SK-N-SH treated with all-trans-retinoic acid at 6 μM for 48 hours (cell line): ENCODE measurements at regions not wholly inside any gene's neighbourhood (a gene's known extent, or its start where the extent isn't known, plus 50 kb on each side); places are given as distances from the start of the nearest gene placed in this dataset.
"Not testable (repeated sequence)": the region's sequence is repeated elsewhere in the genome, so short reads cannot be mapped to it uniquely, and the experiment has no call there.

Experiments
- ATAC-seq: fragments of 200-7000 bp; cut with Tn5 transposase; 3 replicates; pipeline ENCODE4 v1.9.1; 2020; ENCODE audit warnings: mild to moderate bottlenecking, moderate library complexity
- ARNTL ChIP-seq: fragments of 450-650 bp; formaldehyde crosslinking; IDR thresholded peaks from 2 replicates; pipeline ENCODE4 v1.5.0; 2020; ENCODE audit warnings: low read depth, mild to moderate bottlenecking, moderate library complexity, borderline replicate concordance
- BACH2 ChIP-seq: fragments of 250-450 bp; sonication (Bioruptor Pico); IDR thresholded peaks from 2 replicates; pipeline ENCODE4 v1.9.0; 2021; ENCODE audit warnings: mild to moderate bottlenecking, borderline replicate concordance
- CSDC2 ChIP-seq: fragments of 250-450 bp; sonication (Bioruptor Pico); IDR thresholded peaks from 2 replicates; pipeline ENCODE4 v1.5.0; 2020; ENCODE audit warnings: mild to moderate bottlenecking, moderate library complexity
- ESRRG ChIP-seq: fragments of 250-450 bp; sonication (Bioruptor Pico); IDR thresholded peaks from 2 replicates; pipeline ENCODE4 v1.6.1; 2021; ENCODE audit warnings: mild to moderate bottlenecking
- GLIS3 ChIP-seq: fragments of 250-450 bp; sonication (Bioruptor Pico); IDR thresholded peaks from 2 replicates; pipeline ENCODE4 v1.5.0; 2020; ENCODE audit warnings: mild to moderate bottlenecking, moderate library complexity
- ISL1 ChIP-seq: fragments of 250-450 bp; sonication (Bioruptor Pico); IDR thresholded peaks from 2 replicates; pipeline ENCODE4 v2.1.2; 2022; ENCODE audit warnings: mild to moderate bottlenecking, moderate library complexity
- OSR1 ChIP-seq: fragments of 250-450 bp; sonication (Bioruptor Pico); IDR thresholded peaks from 2 replicates; pipeline ENCODE4 v1.8.0; 2022; ENCODE audit warnings: moderate library complexity, mild to moderate bottlenecking, inconsistent platforms
- PPARA ChIP-seq: fragments of 250-450 bp; sonication (Bioruptor Pico); IDR thresholded peaks from 2 replicates; pipeline ENCODE4 v1.5.0; 2020; ENCODE audit warnings: mild to moderate bottlenecking, borderline replicate concordance
- RARB ChIP-seq: fragments of 250-450 bp; sonication (Bioruptor Pico); IDR thresholded peaks from 2 replicates; pipeline ENCODE4 v1.8.0; 2021; ENCODE audit warnings: mild to moderate bottlenecking, moderate library complexity
- SNAI2 ChIP-seq: fragments of 250-450 bp; sonication (Bioruptor Pico); IDR thresholded peaks from 2 replicates; pipeline ENCODE4 v1.5.0; 2020; ENCODE audit warnings: mild to moderate bottlenecking, moderate library complexity
- TOX ChIP-seq: fragments of 250-450 bp; sonication (Bioruptor Pico); IDR thresholded peaks from 2 replicates; pipeline ENCODE4 v1.8.0; 2021; ENCODE audit warnings: mild to moderate bottlenecking, moderate library complexity, borderline replicate concordance
- ZC3H10 ChIP-seq: fragments of 250-450 bp; sonication (Bioruptor Pico); IDR thresholded peaks from 2 replicates; pipeline ENCODE4 v1.5.1; 2021; ENCODE audit warnings: mild to moderate bottlenecking, moderate library complexity
- ZFP3 ChIP-seq: fragments of 250-450 bp; sonication (Bioruptor Pico); IDR thresholded peaks from 2 replicates; pipeline ENCODE4 v1.5.0; 2020; ENCODE audit warnings: mild to moderate bottlenecking, moderate library complexity
- ZFP30 ChIP-seq: fragments of 450-650 bp; formaldehyde crosslinking; IDR thresholded peaks from 2 replicates; pipeline ENCODE4 v1.5.0; 2022; ENCODE audit warnings: mild to moderate bottlenecking, moderate library complexity
- ZNF565 ChIP-seq: fragments of 450-650 bp; formaldehyde crosslinking; conservative IDR thresholded peaks from 2 replicates; pipeline ENCODE4 v1.5.0; 2020; ENCODE audit warnings: low read depth, mild to moderate bottlenecking, moderate library complexity
- ZNF8 ChIP-seq: fragments of 450-650 bp; formaldehyde crosslinking; IDR thresholded peaks from 2 replicates; pipeline ENCODE4 v1.5.0; 2020; ENCODE audit warnings: mild to moderate bottlenecking, moderate library complexity
- TF ChIP-seq, protein P1 (sequence below): fragments of 250-450 bp; sonication (Bioruptor Pico); IDR thresholded peaks from 2 replicates; pipeline ENCODE4 v1.5.0; 2020; ENCODE audit warnings: mild to moderate bottlenecking, moderate library complexity
- TF ChIP-seq, protein P2 (sequence below): fragments of 250-450 bp; sonication (Bioruptor Pico); IDR thresholded peaks from 2 replicates; pipeline ENCODE4 v1.5.1; 2020; ENCODE audit warnings: low read depth, mild to moderate bottlenecking, moderate library complexity
- TF ChIP-seq, protein P3 (sequence below): fragments of 250-450 bp; sonication (Bioruptor Pico); IDR thresholded peaks from 2 replicates; pipeline ENCODE4 v1.8.0; 2020; ENCODE audit warnings: mild to moderate bottlenecking, moderate library complexity, borderline replicate concordance
- TF ChIP-seq, protein P4 (sequence below): fragments of 250-450 bp; sonication (Bioruptor Pico); IDR thresholded peaks from 2 replicates; pipeline ENCODE4 v1.8.0; 2021; ENCODE audit warnings: low read depth, mild to moderate bottlenecking, moderate library complexity, borderline replicate concordance

DNA sequence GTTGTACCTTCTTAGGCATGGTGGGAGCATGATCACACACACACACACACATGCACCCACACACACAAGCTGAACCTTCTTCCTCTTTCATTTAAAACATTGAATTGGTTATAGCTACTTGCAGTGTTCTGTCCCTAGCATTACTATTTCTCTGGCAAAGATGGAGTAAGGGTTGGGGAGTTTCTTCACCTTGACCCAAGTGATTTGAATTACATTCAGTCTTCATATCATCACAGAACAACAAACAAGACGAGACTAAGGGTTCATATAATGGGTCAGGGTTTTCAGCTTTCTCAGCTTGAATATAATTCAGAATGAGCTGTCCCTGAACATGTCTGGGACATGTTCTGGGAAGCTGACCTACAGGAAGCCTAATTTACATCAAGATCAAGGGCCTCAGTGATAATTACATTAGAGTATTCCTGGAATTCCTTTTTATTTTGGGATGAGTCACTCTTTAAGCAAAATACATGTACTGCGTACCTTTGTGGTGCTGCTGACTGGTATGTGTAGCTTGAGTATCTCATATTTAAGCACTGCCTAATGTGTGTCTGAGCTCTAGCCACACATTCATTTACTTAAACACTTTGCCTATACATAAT, 213.5 kb upstream of the TMEM229A start:
- peak; percentile 96 for TF ChIP-seq ISL1 (CRISPR knock-in tag)
- TF ChIP-seq, protein P1, sequence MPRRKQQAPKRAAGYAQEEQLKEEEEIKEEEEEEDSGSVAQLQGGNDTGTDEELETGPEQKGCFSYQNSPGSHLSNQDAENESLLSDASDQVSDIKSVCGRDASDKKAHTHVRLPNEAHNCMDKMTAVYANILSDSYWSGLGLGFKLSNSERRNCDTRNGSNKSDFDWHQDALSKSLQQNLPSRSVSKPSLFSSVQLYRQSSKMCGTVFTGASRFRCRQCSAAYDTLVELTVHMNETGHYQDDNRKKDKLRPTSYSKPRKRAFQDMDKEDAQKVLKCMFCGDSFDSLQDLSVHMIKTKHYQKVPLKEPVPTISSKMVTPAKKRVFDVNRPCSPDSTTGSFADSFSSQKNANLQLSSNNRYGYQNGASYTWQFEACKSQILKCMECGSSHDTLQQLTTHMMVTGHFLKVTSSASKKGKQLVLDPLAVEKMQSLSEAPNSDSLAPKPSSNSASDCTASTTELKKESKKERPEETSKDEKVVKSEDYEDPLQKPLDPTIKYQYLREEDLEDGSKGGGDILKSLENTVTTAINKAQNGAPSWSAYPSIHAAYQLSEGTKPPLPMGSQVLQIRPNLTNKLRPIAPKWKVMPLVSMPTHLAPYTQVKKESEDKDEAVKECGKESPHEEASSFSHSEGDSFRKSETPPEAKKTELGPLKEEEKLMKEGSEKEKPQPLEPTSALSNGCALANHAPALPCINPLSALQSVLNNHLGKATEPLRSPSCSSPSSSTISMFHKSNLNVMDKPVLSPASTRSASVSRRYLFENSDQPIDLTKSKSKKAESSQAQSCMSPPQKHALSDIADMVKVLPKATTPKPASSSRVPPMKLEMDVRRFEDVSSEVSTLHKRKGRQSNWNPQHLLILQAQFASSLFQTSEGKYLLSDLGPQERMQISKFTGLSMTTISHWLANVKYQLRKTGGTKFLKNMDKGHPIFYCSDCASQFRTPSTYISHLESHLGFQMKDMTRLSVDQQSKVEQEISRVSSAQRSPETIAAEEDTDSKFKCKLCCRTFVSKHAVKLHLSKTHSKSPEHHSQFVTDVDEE (CRISPR knock-in tag): 0 out of 2 replicates have a peak, but pooled peaks have one; percentile 11
- TF ChIP-seq, protein P2, sequence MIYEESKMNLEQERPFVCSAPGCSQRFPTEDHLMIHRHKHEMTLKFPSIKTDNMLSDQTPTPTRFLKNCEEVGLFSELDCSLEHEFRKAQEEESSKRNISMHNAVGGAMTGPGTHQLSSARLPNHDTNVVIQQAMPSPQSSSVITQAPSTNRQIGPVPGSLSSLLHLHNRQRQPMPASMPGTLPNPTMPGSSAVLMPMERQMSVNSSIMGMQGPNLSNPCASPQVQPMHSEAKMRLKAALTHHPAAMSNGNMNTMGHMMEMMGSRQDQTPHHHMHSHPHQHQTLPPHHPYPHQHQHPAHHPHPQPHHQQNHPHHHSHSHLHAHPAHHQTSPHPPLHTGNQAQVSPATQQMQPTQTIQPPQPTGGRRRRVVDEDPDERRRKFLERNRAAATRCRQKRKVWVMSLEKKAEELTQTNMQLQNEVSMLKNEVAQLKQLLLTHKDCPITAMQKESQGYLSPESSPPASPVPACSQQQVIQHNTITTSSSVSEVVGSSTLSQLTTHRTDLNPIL (CRISPR knock-in tag): peak; percentile 84
- TF ChIP-seq ZNF565 (CRISPR knock-in tag): no peak
- TF ChIP-seq ZFP30: no peak
- TF ChIP-seq, protein P3, sequence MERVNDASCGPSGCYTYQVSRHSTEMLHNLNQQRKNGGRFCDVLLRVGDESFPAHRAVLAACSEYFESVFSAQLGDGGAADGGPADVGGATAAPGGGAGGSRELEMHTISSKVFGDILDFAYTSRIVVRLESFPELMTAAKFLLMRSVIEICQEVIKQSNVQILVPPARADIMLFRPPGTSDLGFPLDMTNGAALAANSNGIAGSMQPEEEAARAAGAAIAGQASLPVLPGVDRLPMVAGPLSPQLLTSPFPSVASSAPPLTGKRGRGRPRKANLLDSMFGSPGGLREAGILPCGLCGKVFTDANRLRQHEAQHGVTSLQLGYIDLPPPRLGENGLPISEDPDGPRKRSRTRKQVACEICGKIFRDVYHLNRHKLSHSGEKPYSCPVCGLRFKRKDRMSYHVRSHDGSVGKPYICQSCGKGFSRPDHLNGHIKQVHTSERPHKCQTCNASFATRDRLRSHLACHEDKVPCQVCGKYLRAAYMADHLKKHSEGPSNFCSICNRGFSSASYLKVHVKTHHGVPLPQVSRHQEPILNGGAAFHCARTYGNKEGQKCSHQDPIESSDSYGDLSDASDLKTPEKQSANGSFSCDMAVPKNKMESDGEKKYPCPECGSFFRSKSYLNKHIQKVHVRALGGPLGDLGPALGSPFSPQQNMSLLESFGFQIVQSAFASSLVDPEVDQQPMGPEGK: peak; percentile 66; the same call in 1 of the 2 replicates
- TF ChIP-seq ZFP3 (CRISPR knock-in tag): peak; percentile 81
- peak; percentile 56; the same call in 1 of the 2 replicates for TF ChIP-seq ZNF8 (CRISPR knock-in tag)
- TF ChIP-seq RARB (CRISPR knock-in tag): no peak
- peak; percentile 97 for TF ChIP-seq CSDC2 (CRISPR knock-in tag)
- TF ChIP-seq ESRRG: no peak
- peak; percentile 13; the same call in 1 of the 2 replicates for TF ChIP-seq GLIS3 (CRISPR knock-in tag)
- peak; percentile 36; the same call in 1 of the 2 replicates for TF ChIP-seq SNAI2
- ATAC-seq: peak; percentile 36; the same call in 2 of the 3 replicates

DNA sequence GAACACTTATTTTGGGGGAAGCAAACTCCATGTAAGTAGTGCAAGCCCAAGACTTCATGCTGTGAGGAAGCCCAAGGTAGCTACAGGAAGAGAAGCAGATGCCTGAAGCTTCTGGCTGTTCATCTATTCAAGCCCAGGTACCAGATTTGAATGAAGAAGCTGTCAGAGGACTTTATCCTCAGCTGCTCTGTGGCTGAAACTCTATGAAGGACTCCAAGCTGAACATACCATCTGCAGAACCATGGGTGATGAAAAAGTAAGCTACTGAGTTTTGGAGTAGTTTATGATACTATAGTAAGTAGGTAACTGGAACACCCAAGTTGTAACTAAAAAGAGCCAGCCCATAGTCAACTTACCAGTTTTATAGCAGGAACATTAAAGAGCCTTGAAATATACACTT, 211.6 kb upstream of the TMEM229A start:
- not testable (repeated sequence) for ATAC-seq

DNA sequence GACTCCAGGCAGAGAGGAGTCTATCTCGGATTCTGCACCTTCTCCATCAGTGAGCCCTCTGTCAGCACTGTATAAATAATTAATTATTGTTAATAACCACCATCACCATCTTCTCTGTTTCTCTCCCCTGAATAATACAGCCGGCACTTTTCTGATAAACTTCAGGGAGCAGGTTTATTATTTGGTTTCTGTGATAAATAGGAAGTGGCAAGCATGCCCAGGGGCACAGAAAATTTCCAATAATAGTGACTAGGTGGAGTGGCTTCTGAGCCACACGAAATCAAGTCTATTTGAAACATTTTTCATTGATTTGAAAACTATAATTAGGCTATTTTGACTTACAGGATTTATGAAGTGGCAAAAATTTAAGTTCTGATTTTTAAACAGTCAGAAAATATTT, 186.8 kb upstream of the TMEM229A start:
- TF ChIP-seq ISL1 (CRISPR knock-in tag) (no peak), CSDC2 (CRISPR knock-in tag) (no peak), ZNF8 (CRISPR knock-in tag) (no peak), ARNTL (CRISPR knock-in tag) (no peak), ZFP30 (no peak), RARB (CRISPR knock-in tag) (no peak), ZNF565 (CRISPR knock-in tag) (no peak), ZFP3 (CRISPR knock-in tag) (no peak), OSR1 (CRISPR knock-in tag) (no peak), TOX (CRISPR knock-in tag) (no peak), SNAI2 (no peak), ZC3H10 (no peak), BACH2 (CRISPR knock-in tag) (no peak), GLIS3 (CRISPR knock-in tag) (no peak), ESRRG (no peak), PPARA (CRISPR knock-in tag) (no peak)
- TF ChIP-seq, protein P3: no peak
- TF ChIP-seq, protein P4, sequence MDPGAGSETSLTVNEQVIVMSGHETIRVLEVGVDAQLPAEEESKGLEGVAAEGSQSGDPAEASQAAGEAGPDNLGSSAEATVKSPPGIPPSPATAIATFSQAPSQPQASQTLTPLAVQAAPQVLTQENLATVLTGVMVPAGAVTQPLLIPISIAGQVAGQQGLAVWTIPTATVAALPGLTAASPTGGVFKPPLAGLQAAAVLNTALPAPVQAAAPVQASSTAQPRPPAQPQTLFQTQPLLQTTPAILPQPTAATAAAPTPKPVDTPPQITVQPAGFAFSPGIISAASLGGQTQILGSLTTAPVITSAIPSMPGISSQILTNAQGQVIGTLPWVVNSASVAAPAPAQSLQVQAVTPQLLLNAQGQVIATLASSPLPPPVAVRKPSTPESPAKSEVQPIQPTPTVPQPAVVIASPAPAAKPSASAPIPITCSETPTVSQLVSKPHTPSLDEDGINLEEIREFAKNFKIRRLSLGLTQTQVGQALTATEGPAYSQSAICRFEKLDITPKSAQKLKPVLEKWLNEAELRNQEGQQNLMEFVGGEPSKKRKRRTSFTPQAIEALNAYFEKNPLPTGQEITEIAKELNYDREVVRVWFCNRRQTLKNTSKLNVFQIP: no peak
- no peak for ATAC-seq
